T-helper 1 cell (primary cell): ENCODE measurements at regions not wholly inside any gene's neighbourhood (a gene's known extent, or its start where the extent isn't known, plus 50 kb on each side); places are given as distances from the start of the nearest gene placed in this dataset.
"Not testable (repeated sequence)": the region's sequence is repeated elsewhere in the genome, so short reads cannot be mapped to it uniquely, and the experiment has no call there.

ENCODE experiments used
- DNase-seq, 5 donors: peaks; one replicate each; pipeline ENCODE4 v3.0.0-alpha.2; 2012 to 2020

GRCh38 chr11:27241311-27242122 is 121.5 kb downstream of the CCDC34 start:
- no peak for DNase-seq

- DNase-seq: no peak
Observed at GRCh38 chr11:27239305-27239942, 123.6 kb downstream of the CCDC34 start.

GRCh38 chr11:27238811-27239210 is 124.2 kb downstream of the CCDC34 start:
- no peak for DNase-seq

- no peak for DNase-seq
Observed at GRCh38 chr11:27237643-27238042, 125.4 kb downstream of the CCDC34 start.

- DNase-seq: no peak
Observed at GRCh38 chr11:27234961-27235360, 128.1 kb downstream of the CCDC34 start.

GRCh38 chr11:27234043-27234668 is 128.9 kb downstream of the CCDC34 start:
- DNase-seq: no peak

- DNase-seq: no peak
Observed at GRCh38 chr11:27233654-27234042, 129.4 kb downstream of the CCDC34 start.

GRCh38 chr11:27231530-27231929 is 131.5 kb downstream of the CCDC34 start:
- no peak for DNase-seq

- DNase-seq: no peak
Observed at GRCh38 chr11:27230192-27230572, 132.8 kb downstream of the CCDC34 start.

GRCh38 chr11:27229511-27230191 is 133.4 kb downstream of the CCDC34 start:
- no peak for DNase-seq

- DNase-seq: no peak
Observed at GRCh38 chr11:27228906-27229290, 134.1 kb downstream of the CCDC34 start.

GRCh38 chr11:27228232-27228905 is 134.6 kb downstream of the CCDC34 start:
- no peak for DNase-seq

- no peak for DNase-seq
Observed at GRCh38 chr11:27227736-27228135, 135.3 kb downstream of the CCDC34 start.

GRCh38 chr11:27219487-27220039 is 143.5 kb downstream of the CCDC34 start:
- DNase-seq: not testable (repeated sequence)

GRCh38 chr11:27218421-27219038 is 144.5 kb downstream of the CCDC34 start:
- DNase-seq: no peak

- no peak for DNase-seq
Observed at GRCh38 chr11:27217948-27218420, 145.0 kb downstream of the CCDC34 start.

- no peak for DNase-seq
Observed at GRCh38 chr11:27217496-27217895, 145.5 kb downstream of the CCDC34 start.

GRCh38 chr11:27216270-27217149 is 146.5 kb downstream of the CCDC34 start:
- DNase-seq: no peak

GRCh38 chr11:27215471-27216269 is 147.3 kb downstream of the CCDC34 start:
- no peak for DNase-seq

GRCh38 chr11:27214713-27215112 is 148.3 kb downstream of the CCDC34 start:
- DNase-seq: no peak
